GM23248 (cell line): ENCODE measurements at regions not wholly inside any gene's neighbourhood (a gene's known extent, or its start where the extent isn't known, plus 50 kb on each side); places are given as distances from the start of the nearest gene placed in this dataset.

Source experiments
- EZH2 ChIP-seq: fragments of 200-600 bp; sonication (generic); IDR thresholded peaks from 2 replicates; pipeline ENCODE4 v1.6.1; 2018; ENCODE audit warnings: antibody characterized with exemption, mild to moderate bottlenecking; ENCODE audit not compliant: insufficient read depth, poor library complexity, severe bottlenecking
- EZH2phosphoT487 ChIP-seq: fragments of 200-600 bp; sonication (generic); IDR thresholded peaks from 2 replicates; pipeline ENCODE4 v1.6.1; 2018; ENCODE audit warnings: antibody characterized with exemption, moderate library complexity, mild to moderate bottlenecking, low read depth; ENCODE audit not compliant: insufficient read depth

- TF ChIP-seq EZH2phosphoT487 (no peak), EZH2 (no peak)
Observed at GRCh38 chr2:66897181-66897580, 462.3 kb downstream of the MEIS1 start.
